Right cardiac atrium (tissue), 5 donors: ENCODE measurements at regions not wholly inside any gene's neighbourhood (a gene's known extent, or its start where the extent isn't known, plus 50 kb on each side); places are given as distances from the start of the nearest gene placed in this dataset.

ENCODE experiments used
- ATAC-seq, 2 donors: fragments of 200-7000 bp; cut with Tn5 transposase; one replicate each; pipeline versions ENCODE4 v1.8.0 to v1.9.1; 2020; ENCODE audit warnings: moderate library complexity in 2 of 2, mild to moderate bottlenecking in 1 of 2
- DNase-seq, 3 donors: peaks; one replicate each; pipeline ENCODE4 v3.0.0-alpha.2; 2020
- H3K27ac ChIP-seq: one replicate; pipeline ENCODE4 v1.5.1; 2013; ENCODE audit warnings: mild to moderate bottlenecking, low read length, control low read depth, moderate library complexity
- H3K27me3 ChIP-seq: one replicate; pipeline ENCODE4 v1.6.1; 2013; ENCODE audit not compliant: control insufficient read depth, insufficient read depth
- H3K4me1 ChIP-seq: one replicate; pipeline ENCODE4 v1.6.1; 2013; ENCODE audit warnings: low read length; ENCODE audit not compliant: control insufficient read depth, insufficient read depth
- H3K4me3 ChIP-seq: one replicate; pipeline ENCODE4 v1.5.1; 2013; ENCODE audit warnings: low read length, control low read depth
- H3K9me3 ChIP-seq: one replicate; pipeline ENCODE4 v1.6.1; 2013; ENCODE audit warnings: low read length; ENCODE audit not compliant: control insufficient read depth
- WGBS: extraction: QIAGEN DNeasy Blood & Tissue Kit; methylation state at CpG from one replicate; pipeline ENCODE4 v1.1.7; 2013; 5-methylcytosine and 5-hydroxymethylcytosine counted together
- intact Hi-C, 4 donors: fragments of 100-400 bp; cut with DNase I; formaldehyde crosslinking; loops; one replicate each; pipeline versions ENCODE4 v1.11.0 to v1.14.0; 2022 to 2023
- donor health status: healthy with polysubstance abuse.
- donor health status: DM: no; HTN: yes; CAD: no.
- donor health status: DM: no; HTN: no; CAD: no.
- donor health status: DM: no; HTN: yes; CAD: no; lungs with severe emphysema.
- donor health status: DM: yes; HTN: yes; CAD: no.

DNA sequence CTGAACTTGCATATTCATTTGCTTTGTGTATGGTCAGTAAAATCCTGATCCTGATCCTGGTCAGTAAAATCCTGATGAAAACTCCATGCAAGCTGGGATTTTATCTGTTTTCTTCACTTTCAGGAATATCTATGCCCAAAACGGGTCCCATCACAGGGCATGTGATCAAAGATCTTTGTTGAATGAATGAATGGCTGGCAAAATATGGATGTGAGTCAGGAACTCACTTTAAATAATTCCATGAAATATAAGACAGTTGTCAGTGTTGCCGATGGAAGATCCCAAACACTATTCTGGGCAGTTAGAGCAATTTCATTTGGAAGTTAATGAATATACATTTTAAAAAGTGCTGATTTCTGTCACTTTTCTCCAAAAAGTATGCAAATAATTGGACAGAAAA lies 598.4 kb downstream of the GBA3 start:
- ATAC-seq: no peak

DNA sequence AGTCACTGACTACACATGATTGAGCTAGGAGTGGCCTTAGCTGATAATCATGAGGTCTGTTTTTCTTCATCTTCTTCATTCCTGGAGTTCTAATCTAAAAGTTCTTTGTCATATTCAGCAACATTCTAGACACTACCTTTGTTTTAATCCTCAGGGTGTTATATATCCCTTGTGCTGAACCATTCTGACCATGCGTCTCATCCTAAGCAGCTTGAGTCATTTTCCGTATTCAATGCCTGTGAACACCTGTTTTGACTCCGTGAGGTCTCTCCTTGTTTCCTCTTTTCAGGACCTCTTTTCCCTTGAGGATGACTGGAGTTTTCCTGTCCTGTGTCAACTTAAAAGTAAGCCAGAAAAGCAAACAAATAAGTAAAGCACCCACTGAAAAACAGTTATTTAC lies 597.9 kb downstream of the GBA3 start:
- no peaks in the 10 kb centered on the region for H3K27me3 ChIP-seq
- H3K27ac ChIP-seq: no peak overlapping the region
- H3K9me3 ChIP-seq: no peaks in the 10 kb centered on the region
- no peak overlapping the region for H3K4me3 ChIP-seq
- no peaks in the 10 kb centered on the region for H3K4me1 ChIP-seq
- no peak for ATAC-seq
- intact Hi-C loops: no loop called here
- WGBS: 64% methylated on average over 3 of the region's 3 CpGs
- no peak for DNase-seq

More for the DNA sequence above, 598.4 kb downstream of the GBA3 start:
- 80% methylated on average over 2 of the region's 2 CpGs for WGBS
- H3K4me1 ChIP-seq: no peaks in the 10 kb centered on the region
- no peak for DNase-seq
- H3K9me3 ChIP-seq: no peaks in the 10 kb centered on the region
- H3K27me3 ChIP-seq: no peaks in the 10 kb centered on the region
- no peak overlapping the region for H3K27ac ChIP-seq
- intact Hi-C loops: no loop called here
- no peak overlapping the region for H3K4me3 ChIP-seq

DNA sequence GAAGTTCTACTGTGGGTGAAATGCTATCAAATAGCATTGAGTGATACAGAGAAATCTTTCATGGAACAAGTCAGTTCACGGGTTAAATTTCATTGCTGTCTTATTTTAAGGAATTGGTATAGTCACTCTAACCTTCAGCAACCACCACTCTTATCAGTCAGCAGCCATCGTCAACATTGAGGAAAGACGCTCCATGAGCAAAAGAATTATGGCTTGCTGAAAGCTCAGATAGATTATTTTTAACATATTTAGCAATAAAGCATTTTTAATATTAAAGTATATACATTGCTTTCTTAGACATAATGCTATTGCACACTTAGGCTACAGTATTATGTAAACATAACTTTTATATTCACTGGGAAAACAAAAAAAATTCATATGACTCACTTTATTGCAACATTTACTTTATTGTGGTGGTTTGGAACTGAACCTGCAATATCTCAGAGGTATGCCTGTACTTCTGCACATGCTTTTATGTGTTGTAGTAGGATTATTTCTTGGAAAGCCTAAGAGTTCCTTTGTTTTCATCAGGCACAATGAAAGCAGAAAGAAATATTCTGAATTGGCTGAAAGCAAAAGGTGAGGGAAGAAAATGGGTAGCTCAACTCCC lies 586.7 kb downstream of the GBA3 start:
- no peak overlapping the region for H3K4me3 ChIP-seq
- DNase-seq: no peak
- no peaks in the 10 kb centered on the region for H3K9me3 ChIP-seq
- no peak for ATAC-seq
- H3K27ac ChIP-seq: no peak overlapping the region
- no peaks in the 10 kb centered on the region for H3K4me1 ChIP-seq
- 41% methylated on average over 3 of the region's 3 CpGs for WGBS
- no peaks in the 10 kb centered on the region for H3K27me3 ChIP-seq
- intact Hi-C loops: no loop called here

DNA sequence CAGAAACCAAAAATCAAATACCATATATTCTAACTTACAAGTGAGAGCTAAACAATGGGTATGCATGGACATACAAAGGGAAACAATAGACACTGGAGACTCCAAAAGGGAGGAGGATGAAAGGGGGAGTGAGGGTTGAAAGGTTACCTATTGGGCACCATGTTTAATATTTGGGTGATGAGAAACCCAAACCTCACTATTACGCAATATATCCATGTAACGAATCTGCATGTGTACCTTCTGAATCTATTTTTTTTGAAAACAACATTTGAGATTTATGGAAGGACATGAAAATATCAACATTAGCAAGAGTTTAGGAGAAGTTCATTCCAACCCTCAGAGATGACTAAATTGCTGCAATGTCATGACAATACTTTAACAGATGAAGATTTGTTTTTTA lies 586.1 kb downstream of the GBA3 start:
- no peak overlapping the region for H3K27ac ChIP-seq
- ATAC-seq: no peak
- no peaks in the 10 kb centered on the region for H3K27me3 ChIP-seq
- no peak overlapping the region for H3K4me3 ChIP-seq
- WGBS: 86% methylated on average over 2 of the region's 2 CpGs
- H3K9me3 ChIP-seq: no peaks in the 10 kb centered on the region
- intact Hi-C loops: no loop called here
- no peak for DNase-seq
- no peaks in the 10 kb centered on the region for H3K4me1 ChIP-seq

DNA sequence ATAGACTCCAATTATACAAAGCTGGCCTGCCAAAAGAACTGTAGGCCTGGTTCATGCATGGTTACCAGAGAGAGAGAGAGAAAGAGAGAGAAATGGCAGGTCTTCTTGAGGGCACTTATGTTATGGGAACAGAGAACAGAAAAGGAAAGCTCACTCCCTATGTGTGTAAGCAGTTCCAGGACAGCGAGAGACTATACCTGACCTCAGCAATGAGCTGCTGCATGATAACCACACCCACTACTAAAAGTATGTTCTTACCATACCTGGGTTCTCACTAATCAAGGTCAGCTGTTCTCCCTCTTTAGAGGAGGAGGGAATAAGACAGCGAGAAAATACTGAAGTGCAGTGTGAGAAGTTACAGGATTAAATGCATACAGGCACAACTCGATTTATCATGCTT lies 583.3 kb downstream of the GBA3 start:
- Histone ChIP-seq H3K27me3 (no peaks in the 10 kb centered on the region), H3K4me1 (no peaks in the 10 kb centered on the region), H3K4me3 (no peak overlapping the region), H3K27ac (no peak overlapping the region), H3K9me3 (no peaks in the 10 kb centered on the region)
- intact Hi-C loops: no loop called here
- no peak for DNase-seq
- 76% methylated on average over 3 of the region's 3 CpGs for WGBS
- ATAC-seq: no peak

DNA sequence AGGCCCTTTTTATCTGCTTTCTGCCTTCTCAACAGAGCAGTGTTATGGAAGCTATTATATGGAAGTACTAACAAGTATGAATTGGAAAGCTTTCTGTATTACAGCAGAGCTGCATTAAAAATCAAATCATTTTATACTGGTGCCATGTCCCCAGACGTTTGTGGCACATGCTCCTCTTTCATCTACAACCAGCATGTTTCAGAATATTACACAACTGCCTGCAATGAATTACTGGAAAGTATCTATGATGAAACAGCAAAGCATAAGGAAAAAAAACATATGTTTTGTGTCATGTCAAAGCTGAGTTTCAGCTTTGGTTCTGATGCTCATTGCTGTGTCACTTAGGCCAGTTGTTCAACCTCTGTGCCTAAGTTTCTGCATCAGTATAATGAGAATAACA lies 576.8 kb downstream of the GBA3 start:
- WGBS: 17% methylated on average over 1 of the region's 1 CpG
- no peaks in the 10 kb centered on the region for H3K9me3 ChIP-seq
- H3K27me3 ChIP-seq: no peaks in the 10 kb centered on the region
- intact Hi-C loops: no loop called here
- no peak overlapping the region for H3K27ac ChIP-seq
- DNase-seq: no peak
- H3K4me3 ChIP-seq: no peak overlapping the region
- no peak for ATAC-seq
- H3K4me1 ChIP-seq: no peaks in the 10 kb centered on the region

DNA sequence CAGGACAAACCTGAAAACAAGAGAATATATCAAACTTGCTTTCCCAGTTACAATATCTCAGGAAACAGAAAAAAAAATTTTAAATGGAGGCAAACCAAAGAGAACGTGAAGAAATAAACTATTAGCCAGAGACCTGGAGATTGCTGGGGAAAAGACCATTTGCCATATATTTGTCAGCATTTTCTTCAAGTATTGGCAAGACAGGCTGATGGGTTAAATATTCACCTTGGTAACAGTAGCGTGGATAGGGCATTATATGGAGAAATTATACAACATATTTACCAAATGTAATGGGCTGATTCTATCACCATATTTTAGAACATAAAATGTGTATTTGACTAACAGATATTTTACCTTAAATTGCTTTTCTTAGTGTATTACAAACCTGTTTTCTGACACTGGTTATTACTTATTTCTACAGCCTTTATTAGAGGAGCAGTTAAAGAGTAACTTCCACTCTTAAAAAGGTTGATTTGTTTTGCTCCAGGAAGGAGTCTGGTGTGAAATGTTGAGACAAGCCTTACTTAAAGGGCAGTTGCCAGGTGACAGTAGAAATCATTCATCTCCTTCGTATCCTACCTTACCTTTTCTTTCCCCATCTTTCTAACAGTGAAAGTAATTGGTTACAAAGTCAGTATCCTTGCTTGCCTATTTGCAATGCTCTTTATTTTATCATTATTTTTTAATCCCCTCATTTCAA lies 575.5 kb downstream of the GBA3 start:
- WGBS: 76% methylated on average over 3 of the region's 3 CpGs
- Histone ChIP-seq H3K27me3 (no peaks in the 10 kb centered on the region), H3K4me1 (no peaks in the 10 kb centered on the region), H3K4me3 (no peak overlapping the region), H3K9me3 (no peaks in the 10 kb centered on the region), H3K27ac (no peak overlapping the region)
- intact Hi-C loops: no loop called here
- DNase-seq: no peak
- ATAC-seq: no peak

DNA sequence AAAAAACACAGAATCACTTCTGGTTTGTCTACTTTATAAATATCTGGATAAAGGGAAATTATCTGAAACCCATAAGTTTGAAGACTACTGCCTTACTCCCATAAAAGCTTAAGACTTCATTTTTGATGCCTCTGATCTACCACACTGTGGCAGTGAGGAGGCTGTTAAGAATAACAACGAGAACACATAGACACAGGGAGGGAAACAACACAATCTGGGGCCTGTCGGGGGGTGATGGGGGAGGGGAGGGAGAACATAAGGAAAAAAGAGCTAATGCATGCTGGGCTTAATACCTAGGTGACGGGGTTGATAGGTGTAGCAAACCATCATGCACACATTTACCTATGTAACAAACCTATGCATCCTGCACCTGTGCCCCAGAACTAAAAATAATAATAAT lies 573.7 kb downstream of the GBA3 start:
- H3K4me3 ChIP-seq: no peak overlapping the region
- WGBS: 52% methylated on average over 3 of the region's 3 CpGs
- no peak overlapping the region for H3K27ac ChIP-seq
- no peaks in the 10 kb centered on the region for H3K27me3 ChIP-seq
- no peak for DNase-seq
- intact Hi-C loops: no loop called here
- no peaks in the 10 kb centered on the region for H3K4me1 ChIP-seq
- H3K9me3 ChIP-seq: no peaks in the 10 kb centered on the region
- ATAC-seq: no peak

DNA sequence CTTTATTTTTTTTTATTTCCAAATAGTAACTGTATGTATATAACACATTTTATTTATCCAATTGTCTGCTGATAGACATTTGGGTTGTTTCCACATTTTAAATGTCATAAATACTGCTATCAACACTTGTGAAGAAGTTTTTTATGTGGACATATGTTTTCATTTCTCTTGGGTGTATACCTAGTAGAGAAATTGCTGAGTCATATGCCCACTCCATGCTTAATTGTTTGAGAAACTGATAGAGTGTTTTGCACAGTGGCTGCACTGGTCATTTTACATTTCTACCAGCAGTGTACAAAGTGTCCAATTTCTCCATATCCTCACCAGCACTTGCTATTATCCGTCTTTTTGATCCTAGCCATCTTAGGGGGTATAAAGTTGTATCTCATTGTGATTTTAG lies 567.8 kb downstream of the GBA3 start:
- no peaks in the 10 kb centered on the region for H3K9me3 ChIP-seq
- ATAC-seq (no peak), DNase-seq (no peak)
- H3K4me1 ChIP-seq: no peaks in the 10 kb centered on the region
- H3K27ac ChIP-seq: no peak overlapping the region
- 88% methylated on average over 1 of the region's 1 CpG for WGBS
- no peak overlapping the region for H3K4me3 ChIP-seq
- H3K27me3 ChIP-seq: no peaks in the 10 kb centered on the region
- intact Hi-C loops: no loop called here

DNA sequence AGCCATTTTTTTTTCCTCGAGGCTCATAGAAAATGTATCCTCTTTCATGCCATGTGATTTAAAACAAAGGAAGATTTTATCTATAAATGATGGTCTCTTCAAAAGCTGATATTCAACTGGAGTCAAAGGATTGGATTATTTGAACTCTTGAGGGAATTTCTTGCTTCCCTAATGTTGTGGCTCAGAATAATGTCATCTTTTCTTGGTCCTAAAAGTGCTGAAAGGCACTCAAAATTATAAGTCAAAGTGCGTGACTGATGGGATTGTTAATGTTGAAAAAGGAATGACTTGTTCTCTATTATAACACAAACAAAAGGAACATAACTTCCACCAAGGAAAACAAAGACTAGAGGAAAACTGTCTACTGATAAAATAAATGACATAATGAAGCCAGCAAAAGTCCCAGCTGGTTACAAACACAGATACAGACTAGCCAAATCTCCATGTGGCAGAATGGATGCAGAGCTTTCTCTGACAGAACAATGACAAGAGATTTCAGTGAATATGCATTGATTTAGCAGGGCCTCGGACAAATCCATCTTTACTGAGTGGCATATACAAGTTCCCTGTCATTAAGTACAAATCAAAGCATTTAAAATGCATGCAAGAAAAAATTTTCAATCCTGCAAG lies 552.6 kb downstream of the GBA3 start:
- Histone ChIP-seq H3K4me1 (no peaks in the 10 kb centered on the region), H3K4me3 (no peak overlapping the region), H3K27ac (no peak overlapping the region), H3K27me3 (no peaks in the 10 kb centered on the region), H3K9me3 (no peaks in the 10 kb centered on the region)
- intact Hi-C loops: no loop called here
- DNase-seq (no peak), ATAC-seq (no peak)
- WGBS: 39% methylated on average over 3 of the region's 3 CpGs

DNA sequence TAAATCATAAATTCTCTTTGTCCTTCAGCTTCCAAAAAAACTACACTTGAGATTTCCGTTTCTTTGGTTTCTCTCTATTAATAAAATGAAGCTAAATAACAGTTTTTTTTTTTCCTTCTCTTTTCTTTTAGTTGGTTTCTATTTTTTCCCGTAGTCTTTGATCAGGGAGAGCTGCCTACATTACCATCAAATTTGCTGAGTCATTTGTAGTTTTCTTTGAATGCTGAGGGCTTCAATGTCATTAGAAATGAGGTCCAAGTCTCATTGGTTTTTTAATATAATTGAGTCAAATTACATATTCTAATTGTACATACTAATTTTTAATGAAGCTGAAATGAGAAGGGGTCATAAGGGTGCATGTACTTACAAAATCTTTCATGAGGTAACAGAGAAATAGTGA lies 550.2 kb downstream of the GBA3 start:
- DNase-seq (no peak), ATAC-seq (no peak)
- no peak overlapping the region for H3K4me3 ChIP-seq
- H3K27ac ChIP-seq: no peak overlapping the region
- H3K9me3 ChIP-seq: no peaks in the 10 kb centered on the region
- intact Hi-C loops: no loop called here
- WGBS: 72% methylated on average over 2 of the region's 2 CpGs
- no peaks in the 10 kb centered on the region for H3K27me3 ChIP-seq
- H3K4me1 ChIP-seq: no peaks in the 10 kb centered on the region
